NCI-H2107 (cell line): ENCODE measurements at regions not wholly inside any gene's neighbourhood (a gene's known extent, or its start where the extent isn't known, plus 50 kb on each side); places are given as distances from the start of the nearest gene placed in this dataset.

ENCODE experiments used
- DNase-seq: peaks from one replicate; lab custom pipeline; 2025; lab: John Stamatoyannopoulos, UW

DNA sequence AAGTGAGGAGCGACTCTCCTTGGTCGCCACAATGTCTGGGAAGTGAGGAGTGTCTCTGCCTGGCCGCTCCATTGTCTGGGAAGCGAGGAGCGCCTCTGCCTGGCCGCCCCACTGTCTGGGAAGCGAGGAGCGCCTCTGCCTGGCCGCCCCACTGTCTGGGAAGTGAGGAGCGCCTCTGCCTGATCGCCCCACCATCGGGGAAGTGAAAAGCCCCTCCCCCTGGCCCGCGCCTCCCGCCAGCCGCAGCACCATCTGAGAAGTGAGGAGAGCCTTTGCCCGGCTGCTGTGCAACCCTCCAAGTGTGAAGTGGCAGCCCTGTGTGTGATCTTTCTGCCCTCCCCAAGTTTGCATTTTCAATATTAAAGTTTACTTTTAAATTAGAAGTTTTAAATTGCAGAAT, 95.0 kb upstream of the PPP2R5A start:
- DNase-seq, result no peak

DNA sequence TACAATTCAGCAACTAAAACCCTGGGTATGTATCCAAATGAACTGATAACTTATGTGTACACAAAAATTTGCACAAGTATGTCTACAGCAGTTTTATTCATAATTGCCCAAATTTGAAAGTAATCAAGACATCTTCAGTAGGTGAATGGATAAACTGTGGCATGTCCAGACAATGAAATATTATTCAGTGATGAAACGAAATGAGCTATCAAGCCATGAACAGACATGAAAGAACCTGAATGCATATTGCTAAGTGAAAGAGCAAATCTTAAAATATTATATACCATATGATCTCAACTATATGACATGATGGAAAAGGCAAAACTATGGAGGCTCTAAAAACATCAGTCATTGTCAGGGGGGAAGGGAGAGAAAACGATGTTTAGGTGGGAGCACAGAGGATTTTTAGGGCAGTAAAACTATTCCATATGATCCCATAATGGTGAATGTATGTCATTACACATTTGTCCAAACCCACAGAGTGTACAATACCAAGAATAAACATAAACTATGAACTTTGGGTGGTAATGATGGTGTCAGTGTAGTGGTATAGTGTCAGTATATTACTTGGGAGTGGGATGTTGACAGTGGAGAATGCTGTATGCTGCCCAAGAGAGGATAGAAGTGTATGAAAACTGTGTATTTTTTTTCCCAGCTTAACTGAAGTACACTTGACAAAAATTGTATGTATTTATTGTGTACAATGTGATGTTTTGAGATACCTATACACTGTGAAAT, 92.8 kb upstream of the PPP2R5A start:
- DNase-seq, result no peak

DNA sequence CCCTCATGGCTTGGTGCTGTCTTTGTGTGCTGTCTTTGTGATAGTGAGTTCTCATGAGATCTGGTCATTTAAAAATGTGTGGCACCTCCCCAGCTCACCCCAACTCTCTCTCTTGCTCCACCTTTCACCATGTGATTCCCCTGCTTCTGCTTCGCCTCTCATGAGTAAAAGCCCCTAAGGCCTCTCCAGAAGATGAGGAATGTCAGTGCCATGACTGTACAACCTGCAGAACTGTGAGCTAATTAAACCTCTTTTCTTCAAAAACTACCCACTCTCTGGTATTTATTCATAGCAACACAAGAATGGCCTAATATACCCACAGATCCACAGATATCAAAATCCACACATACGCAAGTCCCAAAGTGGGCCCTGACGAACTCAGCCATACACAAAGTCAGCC, 88.9 kb upstream of the PPP2R5A start:
- no peak for DNase-seq

DNA sequence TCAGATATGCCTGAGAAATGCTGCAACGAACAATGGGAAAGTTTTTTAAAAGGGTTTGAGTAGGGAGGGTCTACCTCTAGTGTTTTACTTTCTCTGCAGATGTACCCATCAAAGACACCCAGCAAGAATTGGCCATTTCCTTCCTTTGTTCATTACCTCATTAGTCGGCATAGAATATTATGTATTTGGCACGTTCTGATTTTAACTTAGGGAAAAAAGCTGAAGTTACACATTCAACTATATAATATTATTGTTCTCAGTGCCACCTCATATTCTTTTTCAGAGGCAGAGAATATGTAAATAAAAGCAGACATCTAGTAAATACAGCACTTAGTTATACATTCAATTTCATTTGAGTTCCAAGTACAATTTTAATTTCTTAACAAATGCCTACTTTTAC, 83.7 kb upstream of the PPP2R5A start:
- DNase-seq, result no peak

DNA sequence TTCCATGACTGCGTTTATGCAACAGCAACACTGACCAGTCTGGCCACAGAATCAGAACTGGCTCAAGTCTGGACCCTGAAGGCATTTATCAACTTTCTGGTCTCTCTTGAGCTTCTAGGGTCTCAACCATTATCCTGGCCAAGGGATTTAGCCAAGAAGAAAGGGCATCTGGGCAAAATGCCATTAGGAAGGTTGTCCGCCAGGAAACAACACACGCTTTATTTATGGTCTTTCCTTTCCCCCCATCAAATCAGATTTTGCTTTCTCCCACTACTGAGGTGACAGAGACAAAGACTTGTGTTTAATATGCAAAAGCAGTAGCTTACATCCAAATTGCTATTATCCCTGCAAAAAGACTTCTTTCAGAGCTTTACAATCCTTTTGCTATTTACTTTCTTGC, 81.6 kb upstream of the PPP2R5A start:
- DNase-seq, result no peak

DNA sequence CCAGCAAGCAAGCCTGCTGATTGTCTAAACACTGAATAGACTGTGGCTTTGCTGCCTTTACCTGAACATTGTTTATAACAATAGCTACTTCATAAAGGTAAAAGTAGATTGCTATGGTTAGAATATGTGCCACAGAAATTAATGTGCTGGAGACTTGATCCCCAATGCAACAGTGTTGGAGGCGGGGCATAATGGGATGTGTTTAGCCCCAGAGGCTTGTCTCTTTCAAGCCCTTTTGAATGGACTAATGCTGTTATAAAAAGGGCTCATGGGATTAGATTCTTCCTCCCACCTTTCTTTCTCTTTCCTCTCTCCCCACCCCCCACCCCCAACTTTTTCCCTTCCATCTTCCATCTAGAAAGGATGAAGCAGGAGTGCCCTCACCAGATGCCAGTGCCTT, 80.2 kb upstream of the PPP2R5A start:
- DNase-seq, result no peak

DNA sequence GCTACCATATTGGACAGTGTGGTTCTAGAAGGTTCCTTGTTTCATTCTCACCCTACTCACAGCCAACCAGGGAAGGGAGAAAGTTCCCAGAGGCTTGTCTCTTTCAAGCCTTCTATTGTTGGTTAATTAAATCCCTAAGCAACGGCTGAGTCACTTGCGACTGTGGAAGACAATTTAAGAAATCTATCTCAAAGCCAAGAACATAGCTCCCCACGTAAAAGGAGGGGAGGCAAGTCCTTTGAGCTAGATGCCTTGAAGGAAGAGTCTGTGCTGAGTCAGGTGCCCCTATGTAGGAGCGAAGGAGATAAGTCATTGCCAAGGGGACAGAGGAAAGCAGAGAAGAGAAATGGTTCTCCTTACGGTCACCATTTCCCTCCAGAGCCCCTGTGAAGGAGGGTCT, 79.4 kb upstream of the PPP2R5A start:
- no peak for DNase-seq

DNA sequence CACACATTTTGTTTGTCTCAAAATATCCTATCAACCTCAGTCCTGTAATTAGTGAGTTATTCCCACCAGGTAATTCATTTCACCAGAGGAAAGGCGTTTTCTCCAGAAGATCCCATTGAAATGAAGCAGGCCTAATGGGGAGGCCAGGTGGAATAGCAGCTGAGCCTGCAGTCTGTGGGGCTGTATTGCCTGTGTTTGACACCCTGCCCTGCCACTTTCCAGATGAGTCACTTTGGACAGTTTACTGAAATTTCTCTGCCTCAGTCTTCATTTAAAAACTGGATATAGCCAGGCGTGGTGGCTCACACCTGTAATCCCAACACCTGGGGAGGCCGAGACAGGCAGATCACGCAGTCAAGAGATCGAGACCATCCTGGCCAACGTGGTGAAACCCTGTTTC, 78.1 kb upstream of the PPP2R5A start:
- no peak for DNase-seq

DNA sequence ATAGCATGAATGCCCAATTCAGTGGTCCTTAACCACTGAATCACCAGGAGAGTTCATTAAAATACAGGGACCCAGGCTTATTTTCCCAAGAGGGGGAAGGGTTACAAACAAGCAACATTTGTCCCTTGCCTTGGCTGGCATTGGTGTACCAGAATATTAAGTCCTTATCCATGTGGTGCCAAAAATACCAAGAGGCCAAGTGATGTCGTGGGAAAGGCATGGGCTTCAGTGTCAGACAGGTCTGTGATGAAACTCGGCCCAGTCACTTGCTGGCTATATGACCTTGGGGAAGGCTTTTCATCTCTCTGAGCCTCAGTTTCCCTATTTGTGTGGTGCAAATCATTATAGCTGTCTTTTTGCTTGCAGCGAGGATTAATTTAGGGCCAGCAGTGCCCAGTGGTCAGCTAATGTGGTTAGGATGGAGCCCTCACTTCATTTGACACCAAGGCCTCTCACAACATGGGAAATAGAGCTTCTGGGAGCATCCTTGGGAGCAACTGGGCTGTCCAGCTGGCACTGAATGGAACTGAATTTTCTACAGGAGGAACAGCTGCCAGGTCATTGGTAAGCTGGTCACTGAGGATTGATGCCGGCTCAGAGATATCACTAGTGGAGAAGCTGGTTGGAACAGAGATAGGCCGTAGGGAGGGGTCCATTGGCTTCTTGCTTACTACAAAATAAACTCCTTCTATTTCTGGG, 77.2 kb upstream of the PPP2R5A start:
- no peak for DNase-seq

DNA sequence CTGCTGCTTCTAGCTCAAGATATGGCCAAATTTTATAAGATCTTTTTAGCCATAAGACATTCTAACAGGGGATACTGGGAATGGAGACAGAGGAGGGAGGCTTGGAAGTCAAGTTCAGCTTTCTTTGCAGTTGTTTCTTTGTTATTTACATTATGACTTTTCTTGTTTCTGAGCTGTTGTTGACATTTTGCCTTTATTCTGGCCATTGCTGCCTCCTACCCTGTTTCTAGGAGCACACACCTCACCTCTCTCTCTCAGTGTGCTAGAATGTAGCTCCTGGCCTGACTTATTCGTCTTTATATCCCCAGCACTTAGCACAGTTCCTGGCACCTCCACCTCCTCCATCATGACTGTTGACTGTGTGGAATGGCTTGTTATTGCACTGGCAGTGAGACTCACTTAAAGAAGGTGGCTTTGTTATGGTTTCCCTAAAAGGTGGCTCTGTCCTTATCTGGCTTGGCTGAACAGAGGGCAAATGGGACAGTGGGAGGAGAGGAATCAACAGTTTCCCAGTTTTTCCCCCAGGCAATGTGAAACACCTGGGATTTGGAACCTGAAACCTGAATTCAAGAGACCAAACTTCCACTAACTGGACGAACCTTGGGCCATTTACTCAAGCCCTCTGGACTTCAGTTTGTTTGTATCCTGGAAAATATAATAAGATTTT, 76.1 kb upstream of the PPP2R5A start:
- no peak for DNase-seq

DNA sequence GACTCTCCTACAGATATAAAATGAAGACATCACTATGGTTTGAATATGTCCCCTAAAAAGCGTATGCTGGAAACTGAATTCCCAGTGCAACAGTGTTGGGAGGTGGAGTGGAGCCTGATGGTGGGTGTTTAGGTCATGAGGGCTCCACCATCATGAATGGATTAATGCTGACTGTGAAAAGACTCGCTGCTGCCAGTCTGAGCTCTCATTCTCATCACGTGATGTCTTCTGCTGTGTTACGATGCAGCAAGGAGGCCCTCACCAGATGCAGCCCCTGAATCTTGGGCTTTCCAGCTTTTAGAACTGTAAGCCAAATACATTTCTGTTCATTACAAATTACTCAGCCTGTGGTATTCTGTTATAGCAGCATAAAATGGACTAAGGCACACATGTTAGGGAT, 73.8 kb upstream of the PPP2R5A start:
- no peak for DNase-seq

DNA sequence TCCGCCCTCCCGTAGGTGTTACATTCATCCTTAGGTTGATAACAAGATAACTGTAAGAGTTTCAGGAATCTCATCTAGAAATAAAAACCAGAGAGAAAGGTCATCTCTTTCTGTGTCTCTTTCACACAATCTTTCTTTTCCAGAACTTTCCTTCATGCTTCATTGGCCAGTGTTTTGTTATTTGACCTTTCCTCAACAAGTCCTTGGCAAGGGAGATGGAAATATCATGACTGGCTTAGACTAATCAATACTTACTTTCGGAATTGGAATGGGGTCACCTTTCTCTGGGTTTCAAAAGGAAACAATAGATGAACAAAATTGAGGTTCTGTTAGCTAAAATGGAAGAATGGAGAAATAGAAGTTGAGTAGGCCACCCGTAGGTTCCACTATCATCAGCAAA, 72.9 kb upstream of the PPP2R5A start:
- DNase-seq, result no peak

DNA sequence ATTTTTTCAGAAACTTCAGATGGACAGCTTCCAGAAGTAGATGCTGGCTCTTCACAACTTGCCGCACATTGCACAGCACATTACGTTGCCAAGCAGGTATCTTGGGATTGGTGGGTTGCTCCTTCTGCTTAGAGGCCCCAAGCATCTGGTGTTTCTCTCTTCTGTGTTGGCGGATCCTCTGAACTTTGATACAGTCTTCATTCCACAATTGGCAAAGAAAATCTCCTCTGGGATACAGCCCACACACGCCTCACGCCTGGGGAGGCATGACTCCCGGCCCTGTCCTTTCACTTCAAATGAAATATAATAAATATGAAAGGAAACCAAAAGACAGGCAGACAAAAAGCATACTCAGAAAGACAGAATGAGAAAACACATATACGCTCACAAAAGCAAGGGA, 72.3 kb upstream of the PPP2R5A start:
- no peak for DNase-seq

DNA sequence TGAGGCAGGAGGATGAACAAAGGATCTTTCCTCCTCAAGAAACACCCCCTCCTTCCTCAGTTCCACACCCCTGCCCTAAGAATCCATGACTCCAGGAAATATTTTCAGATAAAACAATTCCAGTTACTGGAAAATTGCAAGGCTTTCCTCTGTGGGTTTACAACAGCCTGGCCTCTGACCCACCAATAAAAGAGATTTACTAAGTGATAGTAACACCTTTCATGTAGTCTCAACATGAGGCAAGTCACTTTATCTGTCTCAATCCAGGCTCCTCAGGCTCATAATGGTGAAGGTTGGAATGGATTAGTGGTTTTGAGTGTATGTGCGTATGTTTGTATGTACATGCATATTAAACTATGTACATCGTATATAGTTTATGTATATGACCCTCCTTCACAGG, 71.4 kb upstream of the PPP2R5A start:
- no peak for DNase-seq

DNA sequence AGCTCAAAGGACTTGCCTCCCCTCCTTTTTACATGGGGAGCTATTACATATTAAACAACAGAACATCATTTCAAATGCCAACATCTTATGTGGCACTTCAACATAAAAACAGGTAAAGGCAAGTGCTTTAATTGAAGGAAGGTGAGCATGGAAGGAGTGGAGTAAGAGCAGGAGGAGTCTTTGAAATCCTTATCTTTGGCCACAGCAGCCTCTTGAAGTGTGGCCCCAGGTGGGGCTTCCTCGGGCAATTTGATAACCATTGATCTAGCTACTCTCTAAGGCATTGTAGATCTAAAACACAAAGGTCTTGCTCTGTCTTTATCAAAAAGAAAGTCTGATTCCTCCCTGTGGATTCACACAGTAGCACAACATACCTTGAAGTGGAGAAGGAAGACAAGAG, 70.9 kb upstream of the PPP2R5A start:
- DNase-seq, result no peak

DNA sequence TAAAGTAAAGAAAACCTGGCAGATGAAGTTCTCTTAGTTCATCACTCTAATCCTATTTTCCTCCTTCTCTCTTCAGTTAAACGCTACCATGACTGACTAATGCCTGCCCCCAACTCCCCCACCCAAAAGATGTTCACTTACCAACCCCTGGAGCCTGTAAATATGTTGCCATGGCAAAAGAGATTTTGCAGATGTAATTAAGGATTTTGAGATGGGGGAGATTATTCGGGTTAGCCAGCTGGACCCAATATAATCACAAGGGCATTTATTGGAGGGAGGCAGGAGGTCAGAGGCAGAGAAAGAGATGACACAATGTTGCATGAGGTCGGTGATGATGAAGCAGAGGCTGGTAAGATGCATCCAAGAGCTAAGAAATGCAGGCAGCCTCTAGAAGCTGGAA, 69.3 kb upstream of the PPP2R5A start:
- DNase-seq, result no peak

DNA sequence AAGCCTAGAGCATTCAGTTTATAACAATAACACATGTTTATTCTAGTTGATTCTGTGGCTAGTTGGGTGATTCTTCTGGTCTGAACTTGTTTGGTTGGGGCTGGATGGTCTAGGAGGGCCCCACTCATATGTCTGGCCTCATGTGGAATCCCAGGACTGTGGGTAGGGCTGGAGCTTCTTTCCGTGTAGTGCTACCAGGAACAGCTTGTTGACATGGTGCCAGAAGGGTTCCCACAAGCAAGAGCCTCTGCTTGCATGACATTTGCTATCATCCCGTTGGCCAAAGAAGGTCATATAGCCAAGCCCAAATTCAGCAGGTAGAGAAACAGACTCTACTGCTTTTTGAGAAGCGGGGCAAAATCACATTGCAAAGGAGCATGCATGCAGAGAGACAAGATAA, 67.6 kb upstream of the PPP2R5A start:
- no peak for DNase-seq

DNA sequence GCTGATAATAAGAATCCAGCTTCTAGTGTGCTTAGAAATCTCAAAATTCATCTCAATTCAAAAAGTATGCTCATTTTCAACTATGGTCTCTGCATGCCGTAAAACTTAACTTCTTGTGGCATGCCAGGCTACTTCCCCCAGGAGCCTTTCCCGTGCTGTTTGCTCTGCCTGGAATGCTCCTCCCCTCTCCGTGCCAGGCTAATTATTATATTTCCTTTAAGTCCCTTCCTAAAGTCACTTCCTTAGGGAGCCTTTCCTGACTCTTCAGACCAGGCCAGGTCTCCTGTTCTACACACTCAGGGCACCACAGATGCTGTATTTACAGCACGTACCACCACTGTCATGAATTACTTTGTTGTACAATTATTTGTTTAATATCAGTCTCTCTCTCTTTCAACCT, 67.1 kb upstream of the PPP2R5A start:
- no peak for DNase-seq

DNA sequence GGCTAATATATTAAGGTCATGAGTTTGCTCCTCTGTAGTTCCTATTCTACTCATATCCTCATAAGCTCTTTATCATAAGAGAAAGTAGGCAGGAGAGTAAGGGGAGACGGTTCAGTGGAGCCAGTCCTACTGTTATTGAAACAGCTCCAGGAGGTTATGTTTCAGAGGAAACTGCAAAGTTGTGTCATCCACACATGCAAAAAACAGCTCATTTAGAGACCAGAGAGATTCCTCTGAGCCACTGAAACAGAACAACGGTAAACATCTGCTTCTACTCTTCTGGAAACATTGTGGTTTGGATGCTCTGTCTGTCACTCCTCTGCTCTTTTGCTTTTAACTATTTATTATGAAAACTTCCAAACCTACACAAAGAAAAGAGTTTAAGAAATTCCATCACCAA, 66.3 kb upstream of the PPP2R5A start:
- DNase-seq, result no peak

DNA sequence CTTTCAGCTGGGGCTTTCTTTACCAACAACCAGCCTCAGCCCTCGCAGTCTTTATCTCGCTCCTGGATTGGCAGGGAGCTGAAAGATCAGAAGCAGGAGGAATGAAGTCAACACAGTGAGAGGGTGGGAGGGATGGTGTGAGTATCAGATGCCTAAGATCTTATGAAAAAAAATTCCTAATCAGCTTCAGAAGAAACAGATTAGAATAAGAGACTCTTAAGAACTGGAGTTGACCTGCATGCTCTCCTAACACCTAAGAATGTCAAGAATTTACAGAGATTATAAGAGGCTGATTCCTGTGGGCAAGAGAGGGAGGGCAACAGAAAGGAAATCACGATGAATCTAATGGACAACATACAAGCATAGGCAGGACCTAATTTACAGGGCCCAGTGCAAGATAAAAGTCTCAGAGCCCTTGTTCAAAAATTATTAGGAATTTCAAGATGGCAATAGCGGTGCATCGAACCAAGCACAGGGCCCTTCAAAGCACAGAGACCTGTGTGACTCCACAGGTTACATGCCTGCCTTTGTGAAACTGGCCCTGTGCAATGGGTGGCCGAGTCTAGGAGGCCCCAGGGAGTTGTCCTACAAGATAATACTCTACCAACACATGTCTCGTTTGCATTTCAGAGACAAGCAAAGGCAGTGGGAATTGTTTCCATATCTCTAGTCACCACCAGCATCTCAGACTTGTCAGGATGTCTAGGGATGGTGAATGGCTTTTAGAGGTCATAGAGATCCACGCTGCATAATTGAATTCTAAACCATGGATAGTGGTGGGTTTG, 65.3 kb upstream of the PPP2R5A start:
- DNase-seq, result no peak

DNA sequence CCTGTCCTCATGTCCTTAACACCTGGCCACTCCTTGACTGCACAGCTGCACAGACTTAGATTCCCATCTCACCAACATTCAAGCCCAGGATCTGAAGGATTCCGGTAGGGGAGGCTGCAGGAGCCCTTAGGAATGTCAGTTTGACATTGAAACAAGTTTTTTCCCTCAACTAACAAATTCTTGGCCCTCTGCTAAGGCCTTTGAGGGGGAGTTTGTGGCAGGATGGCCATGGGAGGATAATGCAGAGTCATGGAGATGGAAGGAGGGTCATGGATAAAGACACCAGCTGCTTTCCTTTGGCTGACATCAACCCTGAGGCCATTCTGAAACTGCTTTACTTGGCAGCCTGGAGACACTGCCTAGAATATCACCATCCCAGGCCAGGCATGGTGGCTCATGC, 63.4 kb upstream of the PPP2R5A start:
- no peak for DNase-seq

DNA sequence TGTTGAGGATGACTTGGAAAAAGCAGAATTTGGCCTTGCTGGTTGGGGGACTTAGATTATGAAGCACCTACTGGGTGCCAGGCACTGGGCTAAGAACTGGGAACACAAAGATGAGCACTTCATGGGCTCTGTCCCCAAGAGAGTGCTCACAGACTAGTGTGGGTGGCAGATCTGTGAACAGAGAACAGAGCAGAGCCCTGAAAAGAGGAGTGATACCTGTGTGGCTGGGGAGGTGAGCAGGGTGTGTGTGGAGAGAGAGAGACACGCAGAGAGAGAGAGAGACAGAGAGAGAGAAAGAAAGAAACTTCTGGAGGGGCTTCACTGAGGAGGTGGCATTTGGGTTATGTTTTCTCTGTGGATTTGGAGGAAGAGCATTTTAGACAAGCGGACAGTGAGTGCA, 61.1 kb upstream of the PPP2R5A start:
- no peak for DNase-seq

DNA sequence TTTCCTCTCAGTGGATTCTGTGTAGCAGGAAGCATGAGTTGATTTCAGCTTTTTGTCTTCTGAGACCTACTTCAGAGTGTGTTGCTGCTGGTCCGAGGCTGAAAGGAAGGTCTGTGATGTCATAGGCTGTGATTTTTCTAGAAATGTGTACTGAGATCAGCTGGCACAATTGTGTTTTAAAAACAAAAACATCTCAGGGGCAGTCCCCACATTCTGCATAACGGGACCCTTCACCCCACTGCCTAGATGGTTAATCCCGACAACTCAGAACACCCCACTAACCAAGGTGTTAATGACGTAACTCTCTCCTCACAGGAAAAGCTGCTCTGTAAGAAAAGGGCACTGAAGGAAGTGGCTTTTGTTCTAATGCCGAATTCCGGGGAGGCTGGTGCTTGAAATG, 59.8 kb upstream of the PPP2R5A start:
- DNase-seq, result no peak
